PC-3 (cell line): ENCODE measurements at regions not wholly inside any gene's neighbourhood (a gene's known extent, or its start where the extent isn't known, plus 50 kb on each side); places are given as distances from the start of the nearest gene placed in this dataset.

ENCODE experiments used
- ATAC-seq: fragments of 200-7000 bp; cut with Tn5 transposase; 2 replicates; pipeline ENCODE4 v1.9.1; 2020; ENCODE audit warnings: mild to moderate bottlenecking, moderate library complexity
- BruUV-seq: library from RNA; stranded (reverse); fragments of 400-500 nt; replicated peaks from 2 replicates; lab custom pipeline; 2021; lab: Mats Ljungman, UMichigan
- CTCF ChIA-PET: fragments of 300-600 bp; sonication (Branson Sonifier 250); formaldehyde crosslinking; loops from one replicate; lab custom pipeline; 2022; ENCODE audit warnings: antibody characterized with exemption; lab: Charles Lee
- POLR2A ChIA-PET: fragments of 300-600 bp; sonication (Branson Sonifier 250); formaldehyde crosslinking; loops from one replicate; lab custom pipeline; 2022; ENCODE audit warnings: antibody characterized with exemption; ENCODE audit not compliant: unreplicated experiment; lab: Charles Lee
- DNase-seq: peaks from one replicate; pipeline ENCODE4 v3.0.0-alpha.2; 2015
- H2AFZ ChIP-seq: fragments of 300-600 bp; sonication (generic); 2 replicates; pipeline ENCODE4 v1.6.0; 2016; ENCODE audit warnings: antibody characterized with exemption, low read length
- H3F3A ChIP-seq: fragments of 300-600 bp; sonication (generic); one replicate; pipeline ENCODE4 v1.6.0; 2017; ENCODE audit warnings: antibody characterized with exemption, low read length, control low read depth, mild to moderate bottlenecking; ENCODE audit not compliant: unreplicated experiment
- H3K27ac ChIP-seq: fragments of 300-600 bp; sonication (generic); 2 replicates; pipeline ENCODE4 v1.5.1; 2016; ENCODE audit warnings: mild to moderate bottlenecking, low read length
- H3K27me3 ChIP-seq: fragments of 300-600 bp; sonication (generic); 2 replicates; pipeline ENCODE4 v1.6.1; 2016; ENCODE audit warnings: low read length, mixed read lengths
- H3K36me3 ChIP-seq: fragments of 300-600 bp; sonication (generic); 2 replicates; pipeline ENCODE4 v1.6.1; 2016; ENCODE audit warnings: low read depth, mixed run types, low read length, mixed read lengths
- H3K4me1 ChIP-seq: fragments of 300-600 bp; sonication (generic); 2 replicates; pipeline ENCODE4 v1.5.1; 2016; ENCODE audit warnings: low read length; ENCODE audit not compliant: insufficient read depth
- H3K4me2 ChIP-seq: fragments of 300-600 bp; sonication (generic); 2 replicates; pipeline ENCODE4 v1.6.0; 2016; ENCODE audit warnings: low read length
- H3K4me3 ChIP-seq: fragments of 300-600 bp; sonication (generic); 2 replicates; pipeline ENCODE4 v1.5.1; 2016; ENCODE audit warnings: mild to moderate bottlenecking, low read length, mixed read lengths
- H3K79me2 ChIP-seq: fragments of 300-600 bp; sonication (generic); 2 replicates; pipeline ENCODE4 v1.6.1; 2017; ENCODE audit warnings: low read length, mixed read lengths
- H3K9ac ChIP-seq: fragments of 300-600 bp; sonication (generic); 2 replicates; pipeline ENCODE4 v1.6.0; 2016; ENCODE audit warnings: mild to moderate bottlenecking, low read length
- H3K9me2 ChIP-seq: fragments of 300-600 bp; sonication (generic); replicated peaks from 2 replicates; pipeline ENCODE4 v1.6.1; 2016; ENCODE audit warnings: mixed run types, low read length, mixed read lengths
- H3K9me3 ChIP-seq: fragments of 300-600 bp; sonication (generic); 2 replicates; pipeline ENCODE4 v1.6.1; 2016; ENCODE audit warnings: low read length, mixed read lengths
- H4K20me1 ChIP-seq: fragments of 300-600 bp; sonication (generic); 2 replicates; pipeline ENCODE4 v1.6.1; 2016; ENCODE audit warnings: low read length, mixed read lengths
- CTCF ChIP-seq: fragments of 300-600 bp; sonication (generic); conservative IDR thresholded peaks from 2 replicates; pipeline ENCODE4 v1.5.1; 2017; ENCODE audit warnings: antibody characterized with exemption, low read depth, mild to moderate bottlenecking, low read length
- EZH2 ChIP-seq: fragments of 300-600 bp; sonication (generic); IDR thresholded peaks from one replicate; pipeline ENCODE4 v1.6.1; 2017; ENCODE audit warnings: antibody characterized with exemption, mild to moderate bottlenecking, low read length; ENCODE audit not compliant: unreplicated experiment
- EZH2phosphoT487 ChIP-seq: fragments of 300-600 bp; sonication (generic); IDR thresholded peaks from 2 replicates; pipeline ENCODE4 v1.6.1; 2018; ENCODE audit warnings: mild to moderate bottlenecking, antibody characterized with exemption, low read length, borderline replicate concordance
- intact Hi-C: fragments of 100-400 bp; cut with micrococcal nuclease; formaldehyde crosslinking; loops from 2 replicates; pipeline ENCODE4 v1.9.0; 2023

GRCh38 chr5:124645396-124645795 lies 101.0 kb downstream of the ZNF608 start:
- H2AFZ ChIP-seq = no peak overlapping the region
- no peaks in the 10 kb centered on the region for H3F3A ChIP-seq
- H3K27me3 ChIP-seq = no peaks in the 10 kb centered on the region
- H3K9me3 ChIP-seq = no peaks in the 10 kb centered on the region
- no peak overlapping the region for H3K4me3 ChIP-seq
- ChIA-PET POLR2A (no interaction called here), CTCF (no interaction called here)
- no peak overlapping the region for H3K27ac ChIP-seq
- ATAC-seq (no peak), DNase-seq (no peak)
- no peak overlapping the region for H3K4me2 ChIP-seq
- no peaks in the 10 kb centered on the region for H4K20me1 ChIP-seq
- peaks cover 16% of the 10 kb centered on the region for H3K4me1 ChIP-seq
- intact Hi-C loops = no loop called here
- TF ChIP-seq EZH2 (no peak), EZH2phosphoT487 (no peak), CTCF (no peak)
- H3K9ac ChIP-seq = no peak overlapping the region
- no peaks in the 10 kb centered on the region for H3K9me2 ChIP-seq
- H3K36me3 ChIP-seq = no peaks in the 10 kb centered on the region
- H3K79me2 ChIP-seq = no peaks in the 10 kb centered on the region
- BruUV-seq = no TSS peak

GRCh38 chr5:124644582-124644981 lies 101.9 kb downstream of the ZNF608 start:
- Histone ChIP-seq H2AFZ (no peak overlapping the region), H3K36me3 (no peaks in the 10 kb centered on the region), H3K9me2 (no peaks in the 10 kb centered on the region), H3K4me1 (peaks cover 8% of the 10 kb centered on the region), H4K20me1 (no peaks in the 10 kb centered on the region), H3K9me3 (no peaks in the 10 kb centered on the region), H3K27me3 (no peaks in the 10 kb centered on the region), H3F3A (no peaks in the 10 kb centered on the region), H3K79me2 (no peaks in the 10 kb centered on the region), H3K4me2 (no peak overlapping the region), H3K9ac (no peak overlapping the region), H3K4me3 (no peak overlapping the region), H3K27ac (no peak overlapping the region)
- CTCF ChIA-PET = no interaction called here
- TF ChIP-seq EZH2phosphoT487 (no peak), CTCF (no peak), EZH2 (no peak)
- BruUV-seq = no TSS peak
- intact Hi-C loops = no loop called here
- ATAC-seq (no peak), DNase-seq (no peak)
- POLR2A ChIA-PET = no interaction called here

GRCh38 chr5:124644138-124644537 lies 102.3 kb downstream of the ZNF608 start:
- BruUV-seq = no TSS peak
- Histone ChIP-seq H3K9ac (no peak overlapping the region), H3K4me3 (no peak overlapping the region), H3K27me3 (no peaks in the 10 kb centered on the region), H3K4me2 (no peak overlapping the region), H3K9me2 (no peaks in the 10 kb centered on the region), H3K27ac (no peak overlapping the region), H3K79me2 (no peaks in the 10 kb centered on the region), H3K36me3 (no peaks in the 10 kb centered on the region), H4K20me1 (no peaks in the 10 kb centered on the region), H2AFZ (no peak overlapping the region), H3K9me3 (no peaks in the 10 kb centered on the region), H3K4me1 (peaks cover 3% of the 10 kb centered on the region), H3F3A (no peaks in the 10 kb centered on the region)
- CTCF ChIA-PET = no interaction called here
- no peak for ATAC-seq
- DNase-seq = peak; percentile 33
- TF ChIP-seq EZH2 (no peak), CTCF (no peak), EZH2phosphoT487 (no peak)
- intact Hi-C loops = no loop called here
- POLR2A ChIA-PET = no interaction called here
